Esophagus squamous epithelium (tissue), 4 donors: ENCODE measurements at regions not wholly inside any gene's neighbourhood (a gene's known extent, or its start where the extent isn't known, plus 50 kb on each side); places are given as distances from the start of the nearest gene placed in this dataset.

Experiments used
- POLR2A ChIP-seq, 4 donors: fragments of 450-650 bp; IDR thresholded peaks; one replicate each; pipeline ENCODE4 v1.6.1; 2017; ENCODE audit warnings: antibody characterized with exemption in 4 of 4, mild to moderate bottlenecking in 4 of 4, moderate library complexity in 3 of 4
- TF ChIP-seq, protein P1 (sequence below), 6 experiments: fragments of 450-650 bp in 4 of 6; fragments of 200-600 bp in 2 of 6; sonication (generic) in 2 of 6; IDR thresholded peaks; one replicate each; pipeline ENCODE4 v1.5.1; 2016 to 2019; ENCODE audit warnings: antibody characterized with exemption in 6 of 6, mild to moderate bottlenecking in 4 of 6, moderate library complexity in 4 of 6

DNA sequence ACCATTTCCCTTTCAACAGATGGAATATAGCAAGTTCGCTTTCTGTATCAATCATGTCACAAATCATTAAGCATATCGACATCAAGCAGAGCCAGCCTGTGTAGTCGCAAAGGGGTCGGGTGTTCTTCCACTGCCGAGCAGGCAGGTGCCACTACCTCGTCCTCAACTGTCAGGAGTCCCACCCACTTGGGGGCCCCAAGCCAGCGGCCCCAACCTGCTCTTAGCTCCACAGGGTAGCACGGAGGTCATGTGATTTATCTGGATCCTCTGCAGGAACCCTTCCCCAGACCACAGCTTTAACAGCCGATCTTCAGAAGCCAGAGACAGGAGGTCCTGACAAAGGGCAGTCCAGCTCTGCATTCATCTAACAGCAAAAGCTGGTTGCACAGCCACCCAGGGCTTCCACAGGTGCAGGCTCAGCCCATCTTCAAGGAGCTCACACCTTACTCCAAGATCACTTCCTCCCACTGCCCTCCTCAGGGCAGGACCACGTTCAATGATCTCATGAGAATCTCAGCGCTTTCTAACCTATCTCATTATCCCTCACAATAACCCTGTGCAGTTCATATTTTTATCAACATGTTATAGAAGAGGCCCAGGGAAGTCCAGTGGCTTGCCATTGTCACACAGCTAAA is 110.2 kb downstream of the TRIM29 start:
- TF ChIP-seq, protein P1, sequence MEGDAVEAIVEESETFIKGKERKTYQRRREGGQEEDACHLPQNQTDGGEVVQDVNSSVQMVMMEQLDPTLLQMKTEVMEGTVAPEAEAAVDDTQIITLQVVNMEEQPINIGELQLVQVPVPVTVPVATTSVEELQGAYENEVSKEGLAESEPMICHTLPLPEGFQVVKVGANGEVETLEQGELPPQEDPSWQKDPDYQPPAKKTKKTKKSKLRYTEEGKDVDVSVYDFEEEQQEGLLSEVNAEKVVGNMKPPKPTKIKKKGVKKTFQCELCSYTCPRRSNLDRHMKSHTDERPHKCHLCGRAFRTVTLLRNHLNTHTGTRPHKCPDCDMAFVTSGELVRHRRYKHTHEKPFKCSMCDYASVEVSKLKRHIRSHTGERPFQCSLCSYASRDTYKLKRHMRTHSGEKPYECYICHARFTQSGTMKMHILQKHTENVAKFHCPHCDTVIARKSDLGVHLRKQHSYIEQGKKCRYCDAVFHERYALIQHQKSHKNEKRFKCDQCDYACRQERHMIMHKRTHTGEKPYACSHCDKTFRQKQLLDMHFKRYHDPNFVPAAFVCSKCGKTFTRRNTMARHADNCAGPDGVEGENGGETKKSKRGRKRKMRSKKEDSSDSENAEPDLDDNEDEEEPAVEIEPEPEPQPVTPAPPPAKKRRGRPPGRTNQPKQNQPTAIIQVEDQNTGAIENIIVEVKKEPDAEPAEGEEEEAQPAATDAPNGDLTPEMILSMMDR (IDR thresholded peaks at IDR 0.05) = no peak
- TF ChIP-seq POLR2A (IDR thresholded peaks at IDR 0.05) = no peak
